Kidney epithelial cell (primary cell): ENCODE measurements at regions not wholly inside any gene's neighbourhood (a gene's known extent, or its start where the extent isn't known, plus 50 kb on each side); places are given as distances from the start of the nearest gene placed in this dataset.

Experiments
- DNase-seq: peaks from one replicate; pipeline ENCODE4 v3.0.0-alpha.2; 2010; ENCODE audit warnings: low read depth
- H3K27me3 ChIP-seq: 2 replicates; pipeline ENCODE4 v1.6.0; 2011; ENCODE audit warnings: low read length; ENCODE audit not compliant: control insufficient read depth, insufficient read depth
- H3K36me3 ChIP-seq: 2 replicates; pipeline ENCODE4 v1.5.1; 2011; ENCODE audit warnings: low read length; ENCODE audit not compliant: control insufficient read depth, insufficient read depth
- H3K4me3 ChIP-seq: 2 replicates; pipeline ENCODE4 v1.5.1; 2011; ENCODE audit warnings: low read depth, mild to moderate bottlenecking, control low read depth, low read length
- CTCF ChIP-seq: IDR thresholded peaks from 2 replicates; pipeline ENCODE4 v1.5.1; 2011; ENCODE audit warnings: mild to moderate bottlenecking, moderate library complexity, low read length, control low read depth, inconsistent platforms; ENCODE audit not compliant: insufficient read depth, poor library complexity, severe bottlenecking

DNA sequence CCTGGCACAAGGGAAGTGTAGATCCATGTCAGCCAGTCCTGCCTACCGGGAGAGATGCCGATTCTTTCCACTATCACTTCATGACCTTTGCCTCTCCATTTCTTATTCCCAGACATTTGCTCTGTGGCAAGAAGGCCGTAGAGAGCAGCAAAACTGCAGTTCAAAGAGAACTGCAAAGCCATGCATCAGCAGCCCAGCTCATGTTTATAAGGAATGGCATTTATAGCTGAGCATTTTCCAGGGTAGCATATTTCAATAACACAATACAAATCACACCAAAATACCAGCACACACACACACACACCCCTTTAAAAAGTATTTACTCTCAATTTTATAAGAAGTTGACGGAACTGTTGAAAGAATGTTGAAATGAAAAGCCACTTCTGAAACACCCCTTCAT, 126.7 kb upstream of the EGFLAM start:
- TF ChIP-seq CTCF, result no peak
- no peaks in the 10 kb centered on the region for H3K36me3 ChIP-seq
- H3K27me3 ChIP-seq, result peaks cover 11% of the 10 kb centered on the region

GRCh38 chr5:38124321-38124720, 134.0 kb upstream of the EGFLAM start:
- H3K27me3 ChIP-seq, result no peaks in the 10 kb centered on the region
- no peaks in the 10 kb centered on the region for H3K36me3 ChIP-seq
- TF ChIP-seq CTCF, result no peak
- H3K4me3 ChIP-seq, result no peak overlapping the region
- no peak for DNase-seq

More for the DNA sequence above, 126.7 kb upstream of the EGFLAM start:
- DNase-seq, result no peak
- H3K4me3 ChIP-seq, result no peak overlapping the region

DNA sequence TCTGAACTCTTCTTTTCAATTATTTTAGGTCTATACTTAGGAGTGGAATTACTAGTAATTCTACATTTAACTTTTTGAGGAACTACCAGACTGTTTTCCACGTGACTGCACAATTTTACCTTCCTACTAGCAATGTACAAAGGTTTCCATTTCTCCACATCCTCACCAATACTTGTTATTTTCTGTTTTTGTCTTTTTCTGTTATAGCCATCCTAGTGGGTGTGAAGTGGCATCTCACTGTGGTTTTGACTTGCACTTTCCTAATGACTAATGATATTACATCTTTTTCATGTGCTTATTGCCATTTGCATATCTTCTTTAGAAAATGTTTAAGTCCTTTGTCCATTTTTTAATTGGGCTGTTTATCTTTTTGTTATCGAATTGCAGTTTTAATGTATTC, 136.9 kb upstream of the EGFLAM start:
- no peak for TF ChIP-seq CTCF
- H3K4me3 ChIP-seq, result no peak overlapping the region
- H3K36me3 ChIP-seq, result no peaks in the 10 kb centered on the region
- no peak for DNase-seq
- H3K27me3 ChIP-seq, result no peaks in the 10 kb centered on the region

DNA sequence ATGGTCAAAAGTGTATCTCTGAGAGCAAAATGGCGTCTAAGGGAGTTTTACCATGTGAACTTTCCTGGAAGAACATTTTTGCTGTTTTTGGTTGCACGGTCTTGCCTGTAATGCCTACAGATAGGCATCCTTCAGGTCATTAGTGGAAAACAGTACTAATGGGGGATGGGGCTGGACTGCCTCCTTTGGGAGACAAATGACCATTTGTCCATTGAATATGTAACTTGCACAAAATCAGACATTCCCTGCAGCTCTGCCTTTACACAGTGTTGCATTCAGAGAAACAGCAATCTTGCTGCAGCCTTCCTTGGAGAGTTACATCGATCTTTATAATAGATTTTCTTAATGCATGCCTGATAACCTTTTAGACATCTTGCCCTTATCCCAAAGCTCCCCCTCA, 138.5 kb upstream of the EGFLAM start:
- Histone ChIP-seq H3K36me3 (no peaks in the 10 kb centered on the region), H3K27me3 (no peaks in the 10 kb centered on the region), H3K4me3 (no peak overlapping the region)
- no peak for TF ChIP-seq CTCF
- DNase-seq, result no peak

DNA sequence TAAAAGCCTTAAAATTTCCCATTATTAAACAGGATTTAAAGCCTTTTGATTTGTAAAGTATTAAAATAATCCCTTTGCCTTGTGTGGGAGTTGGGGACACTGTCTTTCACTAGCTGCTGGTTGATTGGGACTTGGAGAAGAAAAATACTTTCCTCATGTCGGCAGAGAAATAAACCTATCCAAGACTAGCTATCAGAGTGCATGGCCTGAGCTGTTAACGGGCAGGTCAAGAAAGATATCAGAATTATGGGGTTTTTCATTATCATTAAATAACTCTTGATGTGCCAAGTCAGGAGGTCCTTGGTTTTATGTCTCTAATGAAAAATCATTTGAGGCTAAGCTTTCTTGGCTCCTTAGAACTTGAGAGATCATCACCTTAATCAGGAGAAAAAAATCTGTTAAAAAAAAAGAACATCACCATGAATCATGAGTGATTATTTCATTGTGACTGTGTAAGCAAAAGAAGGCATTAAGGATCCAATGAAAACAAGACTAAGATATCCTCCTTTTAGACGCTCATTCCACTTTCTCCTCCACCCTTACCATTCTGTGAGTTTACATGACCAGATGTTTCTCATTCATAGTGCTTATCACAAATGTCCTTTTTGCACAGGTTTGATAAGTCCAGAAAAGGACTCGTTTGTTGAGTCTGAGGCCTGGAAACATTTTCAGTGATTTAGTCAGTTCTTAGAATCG, 140.4 kb upstream of the EGFLAM start:
- H3K27me3 ChIP-seq, result no peaks in the 10 kb centered on the region
- no peaks in the 10 kb centered on the region for H3K36me3 ChIP-seq
- no peak for TF ChIP-seq CTCF
- no peak overlapping the region for H3K4me3 ChIP-seq
- DNase-seq, result no peak

DNA sequence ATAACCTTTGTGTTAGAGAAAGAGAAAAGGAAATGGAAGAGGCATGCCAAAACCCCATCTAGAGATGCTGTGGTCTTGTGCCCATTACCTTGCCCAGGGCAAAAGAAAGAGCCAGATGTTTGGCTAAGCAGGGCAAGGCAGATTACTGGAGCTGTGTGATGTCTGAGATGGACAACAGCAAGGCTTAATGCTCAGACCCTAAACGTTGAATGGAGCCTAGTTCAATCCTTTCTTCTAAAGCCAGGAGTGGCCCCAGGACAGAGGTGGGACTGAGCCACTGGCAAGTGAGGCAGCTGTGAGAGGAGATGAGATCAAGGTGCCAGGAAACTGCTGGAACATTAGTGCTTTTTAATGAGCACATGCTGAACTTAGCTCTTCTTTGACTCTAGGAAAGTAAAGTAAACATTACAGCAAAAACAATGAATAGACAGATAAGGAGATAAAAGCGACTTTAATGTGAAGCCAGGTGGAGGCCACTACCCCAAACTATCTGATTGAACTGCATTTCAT, 143.0 kb upstream of the EGFLAM start:
- no peaks in the 10 kb centered on the region for H3K27me3 ChIP-seq
- no peaks in the 10 kb centered on the region for H3K36me3 ChIP-seq
- H3K4me3 ChIP-seq, result no peak overlapping the region
- TF ChIP-seq CTCF, result no peak
- no peak for DNase-seq
